ENCODE measurements at regions not wholly inside any gene's neighbourhood (a gene's known extent, or its start where the extent isn't known, plus 50 kb on each side); places are given as distances from the start of the nearest gene placed in this dataset.
"Not testable (repeated sequence)": the region's sequence is repeated elsewhere in the genome, so short reads cannot be mapped to it uniquely, and the experiment has no call there.

GRCh38 chrX:20718592-20719380, 452.1 kb upstream of the RPS6KA3 start:
- peak in 2 of 58 donors; percentile 0 for DNase-seq

GRCh38 chrX:20715176-20715575, 448.5 kb upstream of the RPS6KA3 start:
- DNase-seq, result no peak

- no peak for DNase-seq
Observed at GRCh38 chrX:20712811-20713210, 446.1 kb upstream of the RPS6KA3 start.

GRCh38 chrX:20711366-20711765, 444.7 kb upstream of the RPS6KA3 start:
- no peak for DNase-seq

- no peak for DNase-seq
Observed at GRCh38 chrX:20693078-20693477, 426.4 kb upstream of the RPS6KA3 start.

- no peak for DNase-seq
Observed at GRCh38 chrX:20686256-20686655, 419.5 kb upstream of the RPS6KA3 start.

GRCh38 chrX:20685652-20686051, 418.9 kb upstream of the RPS6KA3 start:
- no peak for DNase-seq

- DNase-seq, result no peak
Observed at GRCh38 chrX:20681683-20682082, 415.0 kb upstream of the RPS6KA3 start.

GRCh38 chrX:20680998-20681397, 414.3 kb upstream of the RPS6KA3 start:
- DNase-seq, result no peak

- DNase-seq, result no peak
Observed at GRCh38 chrX:20672476-20672875, 405.8 kb upstream of the RPS6KA3 start.

- DNase-seq, result not testable (repeated sequence)
Observed at GRCh38 chrX:20671746-20672145, 405.0 kb upstream of the RPS6KA3 start.

GRCh38 chrX:20670611-20671010, 403.9 kb upstream of the RPS6KA3 start:
- DNase-seq, result no peak

GRCh38 chrX:20668550-20668949, 401.8 kb upstream of the RPS6KA3 start:
- DNase-seq, result no peak

GRCh38 chrX:20666331-20666730, 399.6 kb upstream of the RPS6KA3 start:
- DNase-seq, result peak in 2 of 58 donors; percentile 0

- DNase-seq, result no peak
Observed at GRCh38 chrX:20665481-20665880, 398.8 kb upstream of the RPS6KA3 start.

GRCh38 chrX:20664774-20665173, 398.1 kb upstream of the RPS6KA3 start:
- DNase-seq, result peak in 3 of 58 donors; percentile 0 to 3 (median 0)

- DNase-seq, result no peak
Observed at GRCh38 chrX:20664131-20664530, 397.4 kb upstream of the RPS6KA3 start.

GRCh38 chrX:20663336-20663735, 396.6 kb upstream of the RPS6KA3 start:
- DNase-seq, result peak in 6 of 58 donors; percentile 0 to 20 (median 1)

GRCh38 chrX:20656721-20657120, 390.0 kb upstream of the RPS6KA3 start:
- no peak for DNase-seq

GRCh38 chrX:20654596-20655106, 387.9 kb upstream of the RPS6KA3 start:
- no peak for DNase-seq

GRCh38 chrX:20653070-20653469, 386.4 kb upstream of the RPS6KA3 start:
- no peak for DNase-seq

GRCh38 chrX:20641954-20642353, 375.2 kb upstream of the RPS6KA3 start:
- DNase-seq, result no peak

- DNase-seq, result no peak
Observed at GRCh38 chrX:20639115-20639514, 372.4 kb upstream of the RPS6KA3 start.
